BE2C (cell line): ENCODE measurements at regions not wholly inside any gene's neighbourhood (a gene's known extent, or its start where the extent isn't known, plus 50 kb on each side); places are given as distances from the start of the nearest gene placed in this dataset.

Experiments
- DNase-seq: peaks from one replicate; pipeline ENCODE4 v3.0.0-alpha.2; 2020
- H3K27me3 ChIP-seq: fragments of 250-450 bp; sonication (Bioruptor Pico); 2 replicates; pipeline ENCODE4 v1.5.1; 2020; ENCODE audit warnings: mild to moderate bottlenecking
- H3K36me3 ChIP-seq: fragments of 250-450 bp; sonication (Bioruptor Pico); 2 replicates; pipeline ENCODE4 v1.5.1; 2020; ENCODE audit warnings: mild to moderate bottlenecking
- H3K4me1 ChIP-seq: fragments of 250-450 bp; sonication (Bioruptor Pico); 2 replicates; pipeline ENCODE4 v1.5.1; 2020
- H3K4me3 ChIP-seq: 2 replicates; pipeline ENCODE4 v1.5.1; 2011; ENCODE audit warnings: low read depth, low read length
- H3K9me3 ChIP-seq: fragments of 250-450 bp; sonication (Bioruptor Pico); 2 replicates; pipeline ENCODE4 v1.5.1; 2020
- CTCF ChIP-seq: IDR thresholded peaks from 2 replicates; pipeline ENCODE4 v1.5.1; 2012; ENCODE audit warnings: mild to moderate bottlenecking, low read depth, low read length

- H3K36me3 ChIP-seq: no peaks in the 10 kb centered on the region
- no peak for TF ChIP-seq CTCF
- H3K9me3 ChIP-seq: no peaks in the 10 kb centered on the region
- peaks cover 8% of the 10 kb centered on the region for H3K4me1 ChIP-seq
- DNase-seq: no peak
- H3K4me3 ChIP-seq: no peak overlapping the region
- no peaks in the 10 kb centered on the region for H3K27me3 ChIP-seq
Measured at GRCh38 chr4:149952716-149953115, 125.5 kb upstream of the DCLK2 start.

GRCh38 chr4:149955780-149956390, 122.4 kb upstream of the DCLK2 start:
- no peaks in the 10 kb centered on the region for H3K9me3 ChIP-seq
- no peak overlapping the region for H3K4me3 ChIP-seq
- no peaks in the 10 kb centered on the region for H3K27me3 ChIP-seq
- DNase-seq: no peak
- TF ChIP-seq CTCF: no peak
- peaks cover 8% of the 10 kb centered on the region for H3K4me1 ChIP-seq
- H3K36me3 ChIP-seq: no peaks in the 10 kb centered on the region

- Histone ChIP-seq H3K27me3 (no peaks in the 10 kb centered on the region), H3K36me3 (no peaks in the 10 kb centered on the region), H3K4me1 (peaks cover 6% of the 10 kb centered on the region), H3K9me3 (no peaks in the 10 kb centered on the region), H3K4me3 (no peak overlapping the region)
- no peak for TF ChIP-seq CTCF
- no peak for DNase-seq
Measured at GRCh38 chr4:149956678-149957077, 121.6 kb upstream of the DCLK2 start.

GRCh38 chr4:149961876-149962597, 116.2 kb upstream of the DCLK2 start:
- no peak for TF ChIP-seq CTCF
- no peak overlapping the region for H3K4me3 ChIP-seq
- H3K9me3 ChIP-seq: no peaks in the 10 kb centered on the region
- H3K36me3 ChIP-seq: no peaks in the 10 kb centered on the region
- no peak for DNase-seq
- peaks cover 7% of the 10 kb centered on the region; the same call in 1 of the 2 replicates for H3K4me1 ChIP-seq
- H3K27me3 ChIP-seq: no peaks in the 10 kb centered on the region

GRCh38 chr4:149964001-149964796, 114.0 kb upstream of the DCLK2 start:
- H3K27me3 ChIP-seq: no peaks in the 10 kb centered on the region
- no peak overlapping the region for H3K4me3 ChIP-seq
- no peak for TF ChIP-seq CTCF

GRCh38 chr4:149965206-149965605, 113.0 kb upstream of the DCLK2 start:
- H3K4me1 ChIP-seq: peaks cover 7% of the 10 kb centered on the region; the same call in 1 of the 2 replicates
- H3K4me3 ChIP-seq: no peak overlapping the region
- H3K27me3 ChIP-seq: no peaks in the 10 kb centered on the region
- no peaks in the 10 kb centered on the region for H3K9me3 ChIP-seq
- no peak for TF ChIP-seq CTCF
- DNase-seq: no peak
- H3K36me3 ChIP-seq: no peaks in the 10 kb centered on the region

More at GRCh38 chr4:149964001-149964796, 114.0 kb upstream of the DCLK2 start:
- no peaks in the 10 kb centered on the region for H3K36me3 ChIP-seq
- no peaks in the 10 kb centered on the region for H3K9me3 ChIP-seq
- peaks cover 7% of the 10 kb centered on the region; the same call in 1 of the 2 replicates for H3K4me1 ChIP-seq
- no peak for DNase-seq
